GM19035 (cell line): ENCODE measurements at regions not wholly inside any gene's neighbourhood (a gene's known extent, or its start where the extent isn't known, plus 50 kb on each side); places are given as distances from the start of the nearest gene placed in this dataset.

ENCODE experiments used
- ATAC-seq: cut with Tn5 transposase; IDR thresholded peaks from one replicate; pipeline ENCODE4 v1.9.1; 2021; ENCODE audit not compliant: unreplicated experiment

- no peak for ATAC-seq
Measured at GRCh38 chr21:16522548-16522947, 792.8 kb downstream of the USP25 start.

GRCh38 chr21:16530656-16531055 lies 800.9 kb downstream of the USP25 start:
- ATAC-seq, result no peak

GRCh38 chr21:16532840-16533239 lies 803.1 kb downstream of the USP25 start:
- ATAC-seq, result no peak

- ATAC-seq, result no peak
Measured at GRCh38 chr21:16533692-16534407, 804.1 kb downstream of the USP25 start.

- ATAC-seq, result no peak
Measured at GRCh38 chr21:16534408-16535101, 804.8 kb downstream of the USP25 start.

GRCh38 chr21:16535102-16535422 lies 805.3 kb downstream of the USP25 start:
- ATAC-seq, result no peak

- ATAC-seq, result no peak
Measured at GRCh38 chr21:16535626-16536025, 805.8 kb downstream of the USP25 start.

GRCh38 chr21:16536140-16536539 lies 806.4 kb downstream of the USP25 start:
- no peak for ATAC-seq

- no peak for ATAC-seq
Measured at GRCh38 chr21:16536643-16537434, 807.1 kb downstream of the USP25 start.

- ATAC-seq, result no peak
Measured at GRCh38 chr21:16537501-16537900, 807.7 kb downstream of the USP25 start.

- ATAC-seq, result no peak
Measured at GRCh38 chr21:16538405-16538804, 808.6 kb downstream of the USP25 start.

- ATAC-seq, result no peak
Measured at GRCh38 chr21:16538936-16539440, 809.2 kb downstream of the USP25 start.

GRCh38 chr21:16540966-16541727 lies 811.4 kb downstream of the USP25 start:
- ATAC-seq, result no peak

GRCh38 chr21:16550118-16550517 lies 820.3 kb downstream of the USP25 start:
- no peak for ATAC-seq

- no peak for ATAC-seq
Measured at GRCh38 chr21:16550917-16551741, 821.3 kb downstream of the USP25 start.

- ATAC-seq, result no peak
Measured at GRCh38 chr21:16552880-16553279, 823.1 kb downstream of the USP25 start.

GRCh38 chr21:16554503-16554902 lies 824.7 kb downstream of the USP25 start:
- ATAC-seq, result no peak

- no peak for ATAC-seq
Measured at GRCh38 chr21:16563116-16563515, 833.3 kb downstream of the USP25 start.

GRCh38 chr21:16563795-16564194 lies 834.0 kb downstream of the USP25 start:
- ATAC-seq, result no peak

- no peak for ATAC-seq
Measured at GRCh38 chr21:16568244-16568643, 838.5 kb downstream of the USP25 start.
